ENCODE measurements at regions not wholly inside any gene's neighbourhood (a gene's known extent, or its start where the extent isn't known, plus 50 kb on each side); places are given as distances from the start of the nearest gene placed in this dataset.

GRCh38 chr4:157934151-157934550 is 238.7 kb downstream of the GASK1B start:
- Mint-ChIP-seq H3K27ac (no peak overlapping the region), H3K9me3 (no peaks in the 10 kb centered on the region), H3K27me3 (ENCODE audit: insufficient read depth, low read depth, poor library complexity) (no peaks in the 10 kb centered on the region), H3K4me1 (no peaks in the 10 kb centered on the region), H3K36me3 (ENCODE audit: low read depth) (no peaks in the 10 kb centered on the region), H3K4me3 (no peak overlapping the region)
- DNase-seq (ENCODE audit: low spot score) (no peak), ATAC-seq (no peak)
- Histone ChIP-seq H4K20me1 (replicated peaks; ENCODE audit: insufficient read depth) (no peaks in the 10 kb centered on the region), H3K4me1 (ENCODE audit: insufficient read depth) (no peaks in the 10 kb centered on the region), H3K4me3 (no peak overlapping the region), H3K79me2 (replicated peaks; ENCODE audit: insufficient read depth) (no peaks in the 10 kb centered on the region), H3K27ac (ENCODE audit: low read depth) (no peak overlapping the region), H3F3A (replicated peaks; ENCODE audit: low read depth) (no peaks in the 10 kb centered on the region), H2AFZ (0 out of 2 replicates have a peak overlapping the region, but pooled peaks have one; percentile 66), H3K4me2 (no peak overlapping the region), H3K9me2 (ENCODE audit: insufficient read depth) (no peaks in the 10 kb centered on the region), H3K36me3 (ENCODE audit: insufficient read depth) (no peaks in the 10 kb centered on the region), H3K27me3 (ENCODE audit: insufficient read depth) (no peaks in the 10 kb centered on the region)
- TF ChIP-seq POLR2AphosphoS5 (IDR thresholded peaks at IDR 0.05; ENCODE audit: low read depth) = no peak
- TF ChIP-seq CREB1 (CRISPR knock-in tag; IDR thresholded peaks at IDR 0.05; ENCODE audit: low read depth) = no peak
- TF ChIP-seq ZNF114 (CRISPR knock-in tag; IDR thresholded peaks at IDR 0.05) = no peak
- TF ChIP-seq STAT1 (IDR thresholded peaks at IDR 0.05; ENCODE audit: unreplicated experiment) = no peak
- no peak for TF ChIP-seq JUNB (IDR thresholded peaks at IDR 0.05; ENCODE audit: unreplicated experiment)
- no peak for TF ChIP-seq ZNF462 (CRISPR knock-in tag; IDR thresholded peaks at IDR 0.05)
- TF ChIP-seq NANOG (IDR thresholded peaks at IDR 0.05; ENCODE audit: borderline replicate concordance) = no peak
- TF ChIP-seq EZH2 (IDR thresholded peaks at IDR 0.05; ENCODE audit: low read depth, unreplicated experiment) = no peak
- TF ChIP-seq CTCF (conservative IDR thresholded peaks at IDR 0.05; ENCODE audit: low read depth in 2 of 2) = no peak
- TF ChIP-seq ETS1 (IDR thresholded peaks at IDR 0.05) = no peak
- TF ChIP-seq EZH2phosphoT487 (IDR thresholded peaks at IDR 0.05; ENCODE audit: unreplicated experiment) = no peak
- no peak for TF ChIP-seq ZNF331 (CRISPR knock-in tag; IDR thresholded peaks at IDR 0.05; ENCODE audit: low read depth)
- no peak for TF ChIP-seq REST (IDR thresholded peaks at IDR 0.05; ENCODE audit: unreplicated experiment)
